ENCODE measurements at regions not wholly inside any gene's neighbourhood (a gene's known extent, or its start where the extent isn't known, plus 50 kb on each side); places are given as distances from the start of the nearest gene placed in this dataset.

GRCh38 chr12:77648716-77649115, 182.0 kb upstream of the NAV3 start:
- TF ChIP-seq CTCF (IDR thresholded peaks at IDR 0.05): no peak
- no peak for TF ChIP-seq EZH2 (IDR thresholded peaks at IDR 0.05; ENCODE audit: borderline replicate concordance, insufficient read depth, low read depth, low read length, poor library complexity, severe bottlenecking)
